CD8-positive, alpha-beta memory T cell (primary cell): ENCODE measurements at regions not wholly inside any gene's neighbourhood (a gene's known extent, or its start where the extent isn't known, plus 50 kb on each side); places are given as distances from the start of the nearest gene placed in this dataset.

Source experiments
- CTCF ChIA-PET: fragments of 350-600 bp; sonication (Branson Sonifier 250); formaldehyde crosslinking; loops from one replicate; lab custom pipeline; 2021; ENCODE audit warnings: antibody characterized with exemption; lab: Charles Lee
- POLR2A ChIA-PET: fragments of 350-600 bp; sonication (Branson Sonifier 250); formaldehyde crosslinking; loops from one replicate; lab custom pipeline; 2021; ENCODE audit warnings: antibody characterized with exemption; lab: Charles Lee
- DNase-seq, 5 donors: peaks; one replicate each; pipeline versions ENCODE4 v3.0.0 to v3.0.0-alpha.2; 2020 to 2022; ENCODE audit warnings: mixed read lengths in 1 of 5
- H3K27ac ChIP-seq: one replicate; pipeline ENCODE4 v1.7.0; 2013; ENCODE audit warnings: low read depth, mild to moderate bottlenecking, low read length, moderate library complexity
- H3K27me3 ChIP-seq: 2 replicates; pipeline ENCODE4 v1.7.0; 2013; ENCODE audit warnings: low read length, mild to moderate bottlenecking; ENCODE audit not compliant: insufficient read depth, poor library complexity, severe bottlenecking
- H3K36me3 ChIP-seq: 2 replicates; pipeline ENCODE4 v1.7.0; 2013; ENCODE audit warnings: mild to moderate bottlenecking, low read length, moderate library complexity; ENCODE audit not compliant: insufficient read depth
- H3K4me1 ChIP-seq: 2 replicates; pipeline ENCODE4 v1.7.0; 2013; ENCODE audit warnings: mild to moderate bottlenecking, low read length, moderate library complexity; ENCODE audit not compliant: insufficient read depth
- H3K4me3 ChIP-seq: 2 replicates; pipeline ENCODE4 v1.7.0; 2013; ENCODE audit warnings: mild to moderate bottlenecking, low read length
- H3K9me3 ChIP-seq: 2 replicates; pipeline ENCODE4 v1.7.0; 2013; ENCODE audit warnings: mild to moderate bottlenecking, low read length
- H3K27ac Mint-ChIP-seq, 8 donors: one replicate each; pipeline ENCODE4 v1.8.0; 2020 to 2021; ENCODE audit warnings: mixed read lengths in 8 of 8, mild to moderate bottlenecking in 6 of 8, inconsistent platforms in 3 of 8, moderate library complexity in 3 of 8
- H3K27me3 Mint-ChIP-seq, 2 donors: one replicate each; pipeline ENCODE4 v1.8.0; 2020 to 2021; ENCODE audit warnings: mixed read lengths in 2 of 2, mild to moderate bottlenecking in 1 of 2, moderate library complexity in 1 of 2
- H3K36me3 Mint-ChIP-seq, 3 donors: one replicate each; pipeline ENCODE4 v1.8.0; 2020 to 2021; ENCODE audit warnings: mixed read lengths in 3 of 3, inconsistent platforms in 1 of 3, mild to moderate bottlenecking in 1 of 3
- H3K4me1 Mint-ChIP-seq, 3 donors: one replicate each; pipeline ENCODE4 v1.8.0; 2020 to 2021; ENCODE audit warnings: mixed read lengths in 3 of 3, inconsistent platforms in 1 of 3, mild to moderate bottlenecking in 1 of 3
- H3K4me3 Mint-ChIP-seq, 7 donors: one replicate each; pipeline ENCODE4 v1.8.0; 2020 to 2021; ENCODE audit warnings: mixed read lengths in 7 of 7, mild to moderate bottlenecking in 6 of 7, moderate library complexity in 4 of 7, inconsistent platforms in 2 of 7
- H3K9me3 Mint-ChIP-seq, 5 donors: one replicate each; pipeline ENCODE4 v1.8.0; 2020 to 2022; ENCODE audit warnings: mixed read lengths in 5 of 5, mild to moderate bottlenecking in 3 of 5, moderate library complexity in 2 of 5, inconsistent platforms in 1 of 5

GRCh38 chr4:148514041-148514440 lies 71.8 kb upstream of the NR3C2 start:
- H3K9me3 Mint-ChIP-seq, result peaks cover 0 to 17% (median 9%) of the 10 kb centered on the region in 5 donors

GRCh38 chr4:148510211-148510610 lies 68.0 kb upstream of the NR3C2 start:
- peaks cover 0 to under 1% (median 0%) of the 10 kb centered on the region in 3 donors for H3K36me3 Mint-ChIP-seq
- H3K9me3 ChIP-seq, result no peaks in the 10 kb centered on the region
- ChIA-PET CTCF (no interaction called here), POLR2A (no interaction called here)
- H3K4me1 Mint-ChIP-seq, result no peaks in the 10 kb centered on the region
- H3K9me3 Mint-ChIP-seq, result no peaks in the 10 kb centered on the region
- H3K27ac Mint-ChIP-seq, result no peak overlapping the region
- H3K4me1 ChIP-seq, result no peaks in the 10 kb centered on the region
- peaks cover 0 to 2% of the 10 kb centered on the region in 2 donors for H3K27me3 Mint-ChIP-seq
- no peak for DNase-seq
- H3K27ac ChIP-seq, result no peak overlapping the region
- H3K36me3 ChIP-seq, result no peaks in the 10 kb centered on the region
- no peaks in the 10 kb centered on the region for H3K27me3 ChIP-seq
- H3K4me3 ChIP-seq, result no peak overlapping the region
- H3K4me3 Mint-ChIP-seq, result no peak overlapping the region

More at GRCh38 chr4:148514041-148514440, 71.8 kb upstream of the NR3C2 start:
- no peak for DNase-seq
- Histone ChIP-seq H3K27me3 (no peaks in the 10 kb centered on the region), H3K27ac (no peak overlapping the region), H3K4me3 (no peak overlapping the region), H3K36me3 (no peaks in the 10 kb centered on the region), H3K9me3 (no peaks in the 10 kb centered on the region), H3K4me1 (no peaks in the 10 kb centered on the region)
- Mint-ChIP-seq H3K4me1 (no peaks in the 10 kb centered on the region), H3K36me3 (peaks cover 0 to 11% (median 4%) of the 10 kb centered on the region in 3 donors), H3K27me3 (peaks cover 0 to 8% of the 10 kb centered on the region in 2 donors), H3K4me3 (no peak overlapping the region), H3K27ac (no peak overlapping the region)
- ChIA-PET POLR2A (no interaction called here), CTCF (no interaction called here)

GRCh38 chr4:148503681-148504080 lies 61.5 kb upstream of the NR3C2 start:
- H3K4me3 ChIP-seq, result no peak overlapping the region
- no peak overlapping the region for H3K27ac Mint-ChIP-seq
- no peaks in the 10 kb centered on the region for H3K36me3 ChIP-seq
- H3K36me3 Mint-ChIP-seq, result peaks cover 0 to 8% (median 0%) of the 10 kb centered on the region in 3 donors
- no peak for DNase-seq
- no peaks in the 10 kb centered on the region for H3K27me3 ChIP-seq
- no peaks in the 10 kb centered on the region for H3K9me3 Mint-ChIP-seq
- no peak overlapping the region for H3K27ac ChIP-seq
- POLR2A ChIA-PET, result no interaction called here
- no peak overlapping the region for H3K4me3 Mint-ChIP-seq
- H3K27me3 Mint-ChIP-seq, result peaks cover 0 to 4% of the 10 kb centered on the region in 2 donors
- no peaks in the 10 kb centered on the region for H3K4me1 Mint-ChIP-seq
- no peaks in the 10 kb centered on the region for H3K9me3 ChIP-seq
- CTCF ChIA-PET, result no interaction called here
- H3K4me1 ChIP-seq, result no peaks in the 10 kb centered on the region

GRCh38 chr4:148497258-148497657 lies 55.0 kb upstream of the NR3C2 start:
- no peak overlapping the region for H3K27ac Mint-ChIP-seq
- no peaks in the 10 kb centered on the region for H3K36me3 ChIP-seq
- no peak overlapping the region for H3K27ac ChIP-seq
- no peak overlapping the region for H3K4me3 Mint-ChIP-seq
- ChIA-PET CTCF (no interaction called here), POLR2A (no interaction called here)
- H3K27me3 ChIP-seq, result no peaks in the 10 kb centered on the region
- no peaks in the 10 kb centered on the region for H3K9me3 Mint-ChIP-seq
- peaks cover 0 to 3% of the 10 kb centered on the region in 2 donors for H3K27me3 Mint-ChIP-seq
- H3K4me1 ChIP-seq, result no peaks in the 10 kb centered on the region
- no peaks in the 10 kb centered on the region for H3K9me3 ChIP-seq
- no peak overlapping the region for H3K4me3 ChIP-seq
- H3K4me1 Mint-ChIP-seq, result no peaks in the 10 kb centered on the region
- no peaks in the 10 kb centered on the region for H3K36me3 Mint-ChIP-seq
- DNase-seq, result no peak

- Mint-ChIP-seq H3K27ac (no peak overlapping the region), H3K9me3 (no peaks in the 10 kb centered on the region), H3K36me3 (no peaks in the 10 kb centered on the region), H3K27me3 (no peaks in the 10 kb centered on the region), H3K4me3 (no peak overlapping the region), H3K4me1 (no peaks in the 10 kb centered on the region)
- Histone ChIP-seq H3K4me3 (no peak overlapping the region), H3K27ac (no peak overlapping the region), H3K36me3 (no peaks in the 10 kb centered on the region), H3K9me3 (no peaks in the 10 kb centered on the region), H3K27me3 (no peaks in the 10 kb centered on the region), H3K4me1 (no peaks in the 10 kb centered on the region)
- no peak for DNase-seq
- ChIA-PET POLR2A (no interaction called here), CTCF (no interaction called here)
These were observed 53.2 kb upstream of the NR3C2 start for GRCh38 chr4:148495463-148495862.
